ENCODE measurements at regions not wholly inside any gene's neighbourhood (a gene's known extent, or its start where the extent isn't known, plus 50 kb on each side); places are given as distances from the start of the nearest gene placed in this dataset.
"Not testable (repeated sequence)": the region's sequence is repeated elsewhere in the genome, so short reads cannot be mapped to it uniquely, and the experiment has no call there.

- no peak for DNase-seq
These were observed 302.5 kb upstream of the ISX start for GRCh38 chr22:34763496-34763895.

DNA sequence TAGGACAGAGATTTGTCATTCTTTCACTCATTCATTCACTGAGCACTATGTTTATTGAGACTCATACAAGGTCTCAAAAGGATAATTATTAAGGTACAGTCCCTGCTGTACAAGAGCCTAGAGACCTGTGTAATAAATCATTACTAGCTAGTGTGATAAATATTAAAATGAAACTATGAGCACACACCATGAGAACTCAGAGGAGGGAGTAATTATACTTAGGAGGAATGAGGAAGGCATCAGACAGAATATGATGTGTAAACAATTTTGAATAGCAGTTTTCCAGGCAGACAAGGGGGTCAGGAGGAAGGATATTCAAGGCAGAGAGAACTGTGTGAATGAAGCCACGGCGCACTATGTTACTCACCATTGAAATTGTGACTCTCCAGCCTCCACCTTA lies 300.8 kb upstream of the ISX start:
- DNase-seq: no peak

GRCh38 chr22:34769361-34769760 lies 296.6 kb upstream of the ISX start:
- DNase-seq: no peak

GRCh38 chr22:34776817-34777216 lies 289.1 kb upstream of the ISX start:
- DNase-seq: no peak

GRCh38 chr22:34781681-34782080 lies 284.3 kb upstream of the ISX start:
- DNase-seq: no peak

DNA sequence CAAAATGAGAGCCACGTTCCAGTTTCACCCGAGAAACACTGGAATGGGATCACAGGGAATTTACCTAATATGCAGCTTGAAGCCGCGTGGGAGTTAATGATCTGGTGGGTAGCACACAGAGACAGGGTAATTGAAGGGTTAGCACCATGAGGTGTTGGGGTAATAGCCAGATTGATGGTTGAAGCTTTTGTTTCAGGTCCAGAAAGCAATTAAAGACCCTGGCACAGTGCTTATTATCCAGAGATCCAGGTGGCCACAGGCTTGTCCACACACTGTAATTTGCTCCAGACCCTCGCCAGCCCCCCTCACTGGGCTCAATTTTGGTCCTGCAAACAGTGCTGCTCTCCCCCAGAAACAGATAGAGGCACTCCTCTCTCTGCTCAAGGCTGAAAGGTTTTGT lies 282.5 kb upstream of the ISX start:
- no peak for DNase-seq

GRCh38 chr22:34784056-34784455 lies 281.9 kb upstream of the ISX start:
- DNase-seq: no peak

DNA sequence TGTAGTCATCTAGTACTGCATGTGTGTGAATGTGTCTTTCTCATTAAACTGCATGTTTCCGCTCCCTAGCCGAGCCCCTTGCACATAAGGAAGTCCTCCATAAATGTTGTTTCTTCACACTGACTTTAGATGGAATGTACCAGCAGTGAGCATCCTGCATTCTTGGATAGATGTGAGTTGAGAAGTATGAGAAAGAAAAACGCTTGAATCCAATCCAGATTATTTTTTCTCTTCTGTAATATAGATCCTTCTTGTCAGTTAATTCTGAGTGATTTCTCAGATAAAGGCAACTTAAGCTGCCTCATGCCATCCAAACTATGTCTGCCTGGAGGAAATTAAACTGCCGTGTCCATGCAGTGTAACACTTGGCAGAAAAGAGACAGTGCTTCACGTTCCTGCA lies 268.1 kb upstream of the ISX start:
- no peak for DNase-seq

- no peak for DNase-seq
These were observed 267.4 kb upstream of the ISX start for GRCh38 chr22:34798605-34799004.

DNA sequence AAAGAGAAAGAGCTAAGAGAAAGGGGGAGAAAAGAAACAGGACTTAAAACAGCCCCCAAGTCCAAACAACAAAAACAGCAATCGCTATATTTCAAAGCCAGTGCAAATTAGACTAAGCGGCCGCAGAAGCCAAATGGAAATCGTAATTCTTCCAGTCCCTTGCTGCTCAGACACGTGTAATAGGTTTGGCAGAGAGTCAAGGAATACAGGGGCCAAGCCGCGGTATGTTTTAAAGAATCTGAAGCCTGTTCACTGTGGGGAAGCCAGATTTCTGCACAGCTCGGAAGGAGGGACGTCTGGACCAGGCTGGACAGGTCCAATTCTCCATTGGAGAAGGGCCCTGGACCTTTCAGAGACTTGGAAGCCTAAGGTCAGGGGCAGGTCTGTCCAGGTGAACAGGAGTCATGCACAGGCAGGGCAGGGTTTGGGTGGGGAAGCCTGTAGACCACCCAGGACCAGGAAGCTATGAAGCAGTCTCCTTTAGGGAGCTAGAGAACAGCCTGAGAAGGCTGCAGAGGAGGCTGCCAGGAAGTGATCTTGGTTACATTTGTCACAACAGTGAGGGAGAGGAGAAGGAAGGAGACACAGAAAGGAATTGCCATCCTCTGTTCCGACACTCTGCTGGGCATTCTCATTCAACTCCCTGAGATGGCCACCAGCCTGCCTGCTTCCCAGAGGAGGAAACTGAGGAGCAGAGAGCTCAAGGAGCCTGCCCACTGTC lies 265.5 kb upstream of the ISX start:
- DNase-seq: no peak

DNA sequence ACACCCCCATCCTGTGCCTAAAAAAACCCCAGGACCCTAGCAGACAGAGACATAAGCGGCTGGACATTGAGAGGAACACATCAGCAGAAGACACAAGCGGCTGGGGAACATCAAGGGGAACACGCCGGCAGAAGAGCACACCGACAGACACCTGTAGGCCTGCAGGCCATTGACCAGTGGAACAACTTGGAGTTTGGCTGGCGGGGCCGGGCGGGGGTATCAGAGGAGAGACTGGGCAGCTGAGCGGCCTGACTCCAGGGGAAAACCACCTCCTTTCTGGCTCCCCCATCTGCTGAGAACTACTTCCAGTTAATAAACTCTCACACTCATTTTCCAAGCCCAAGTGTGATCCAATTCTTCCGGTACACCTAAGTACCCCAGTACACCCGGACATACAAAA lies 264.7 kb upstream of the ISX start:
- no peak for DNase-seq

DNA sequence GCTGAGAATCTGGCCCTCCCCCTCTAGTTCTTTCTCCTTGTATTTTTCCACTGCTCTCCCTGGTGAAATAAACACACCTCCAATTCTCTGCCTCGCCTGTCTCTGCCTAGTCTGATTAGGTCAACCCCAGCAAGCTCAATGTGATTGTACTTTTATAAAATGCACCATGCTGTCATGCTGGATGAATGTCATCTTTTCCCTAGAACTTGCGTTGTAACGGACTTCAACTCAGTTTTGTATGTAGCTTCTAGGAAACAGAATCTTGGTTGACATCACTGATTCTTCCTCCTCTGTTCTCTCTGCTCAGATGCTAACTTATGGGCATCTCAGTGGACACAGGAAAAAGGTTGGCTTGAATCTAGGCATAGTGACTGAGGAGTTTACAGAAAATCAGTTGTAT lies 261.9 kb upstream of the ISX start:
- DNase-seq: no peak

DNA sequence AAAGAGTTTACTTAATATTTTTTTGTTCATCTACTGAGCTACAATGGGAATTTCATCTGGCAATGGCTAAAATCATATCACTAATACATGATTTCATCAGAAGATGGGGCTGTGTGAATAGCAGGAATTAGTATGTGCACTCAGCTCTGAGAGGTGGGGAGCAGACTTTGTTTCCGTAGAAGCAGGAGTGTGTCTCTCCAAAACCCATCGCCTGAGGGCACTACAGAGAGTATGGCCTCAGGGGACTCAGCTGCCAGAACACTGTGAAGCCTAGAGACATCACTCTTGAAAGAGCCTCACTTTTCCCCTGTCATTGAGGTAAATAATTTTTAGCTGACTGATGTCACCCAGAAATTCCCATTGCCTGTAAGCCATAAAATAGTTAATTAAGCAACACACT lies 261.4 kb upstream of the ISX start:
- no peak for DNase-seq

DNA sequence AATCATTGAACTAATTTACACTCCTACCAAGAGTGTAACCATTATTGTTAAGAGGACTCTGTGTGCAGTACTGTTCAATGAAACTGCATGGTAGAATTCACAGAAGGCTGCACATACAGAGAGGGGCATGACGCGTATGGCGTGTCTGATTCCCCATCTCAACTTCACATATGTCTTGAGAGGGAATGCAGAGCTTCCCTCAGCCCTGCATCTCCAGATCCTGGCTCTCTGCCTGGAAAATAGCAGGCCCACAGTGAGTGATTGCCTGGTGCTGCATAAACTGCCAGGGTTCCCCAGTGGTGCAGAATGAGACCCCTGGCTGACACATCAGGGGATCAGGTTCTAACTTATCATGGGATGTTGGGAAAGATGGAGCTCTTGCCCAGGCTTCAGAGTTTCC lies 260.2 kb upstream of the ISX start:
- no peak for DNase-seq

GRCh38 chr22:34808618-34809017 lies 257.3 kb upstream of the ISX start:
- DNase-seq: no peak

- DNase-seq: no peak
These were observed 253.3 kb upstream of the ISX start for GRCh38 chr22:34812631-34813030.

- no peak for DNase-seq
These were observed 251.5 kb upstream of the ISX start for GRCh38 chr22:34814260-34815025.

GRCh38 chr22:34829485-34829884 lies 236.5 kb upstream of the ISX start:
- no peak for DNase-seq

DNA sequence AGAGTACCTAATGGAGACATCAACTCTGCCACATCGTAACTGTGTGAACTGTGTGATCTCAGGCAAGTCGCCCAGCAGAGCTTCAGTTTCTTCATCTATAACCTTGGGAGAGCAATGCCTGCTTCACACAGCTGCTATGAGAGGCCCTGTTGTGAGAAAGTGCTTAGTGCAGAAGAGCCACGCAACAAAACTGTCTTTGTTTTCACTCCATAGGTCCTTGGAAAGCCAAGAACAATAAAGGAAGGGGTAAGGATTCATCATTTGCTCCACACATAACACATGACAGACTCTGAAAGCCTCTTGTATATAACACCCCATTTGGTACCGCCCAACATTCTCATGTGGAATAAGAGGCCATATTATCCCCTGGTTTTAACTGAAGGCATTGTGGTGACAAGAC lies 231.9 kb upstream of the ISX start:
- no peak for DNase-seq

- not testable (repeated sequence) for DNase-seq
These were observed 231.4 kb upstream of the ISX start for GRCh38 chr22:34834541-34834940.

- DNase-seq: no peak
These were observed 224.6 kb upstream of the ISX start for GRCh38 chr22:34841331-34841771.

DNA sequence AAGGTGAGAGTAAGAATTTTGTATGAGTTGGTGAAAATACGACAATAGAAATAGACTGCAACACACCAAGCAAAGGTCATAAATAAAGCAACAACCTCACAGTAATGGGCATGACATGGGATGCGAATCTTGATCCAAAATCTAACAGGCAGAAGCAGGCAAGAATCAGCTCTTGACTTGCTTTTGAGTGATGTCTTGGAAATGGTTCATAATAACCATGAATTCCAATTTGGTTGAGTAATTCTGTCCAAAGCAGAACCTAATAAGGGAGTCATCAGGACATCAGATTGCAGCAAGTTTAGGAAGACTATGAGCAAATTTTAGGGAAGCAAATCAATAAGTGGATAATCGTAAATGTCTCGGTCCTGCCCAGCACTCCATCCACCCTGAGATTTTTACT lies 224.0 kb upstream of the ISX start:
- DNase-seq: no peak

DNA sequence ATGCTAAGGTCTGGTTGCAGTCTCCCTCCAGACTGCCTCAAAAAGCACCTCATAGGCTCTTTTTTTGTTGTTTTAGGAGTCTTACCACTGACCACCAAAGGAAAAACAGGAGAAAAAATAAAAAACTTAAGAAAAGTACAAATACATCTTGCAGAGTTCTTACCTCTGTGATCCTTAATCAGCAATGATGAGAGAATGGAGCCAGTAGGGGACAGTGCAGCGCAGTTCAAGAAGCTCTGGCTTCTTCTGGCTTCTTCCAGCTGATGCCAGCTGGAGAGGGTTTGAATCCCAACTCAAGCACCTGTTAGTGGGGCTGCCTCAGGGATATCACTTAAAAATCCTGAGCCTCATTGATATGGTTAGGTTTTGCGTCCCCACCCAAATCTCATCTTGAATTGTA lies 223.3 kb upstream of the ISX start:
- DNase-seq: no peak

- DNase-seq: not testable (repeated sequence)
These were observed 222.2 kb upstream of the ISX start for GRCh38 chr22:34843743-34844142.

GRCh38 chr22:34845391-34845790 lies 220.6 kb upstream of the ISX start:
- no peak for DNase-seq

All from CD4-positive, alpha-beta T cell treated with Interleukin-1 beta for 1 hour (primary cell).